Neural progenitor cell (in vitro differentiated cells): ENCODE measurements at regions not wholly inside any gene's neighbourhood (a gene's known extent, or its start where the extent isn't known, plus 50 kb on each side); places are given as distances from the start of the nearest gene placed in this dataset.

Source experiments
- DNase-seq: peaks from one replicate; pipeline ENCODE4 v3.0.0-alpha.2; 2016; ENCODE audit warnings: low spot score
- H2AFZ ChIP-seq: fragments of 200-600 bp; sonication (generic); replicated peaks from 2 replicates; pipeline ENCODE4 v1.6.1; 2016; ENCODE audit warnings: antibody characterized with exemption
- H3F3A ChIP-seq: fragments of 200-600 bp; sonication (generic); 2 replicates; pipeline ENCODE4 v1.6.1; 2016; ENCODE audit warnings: antibody characterized with exemption, low read depth
- H3K27ac ChIP-seq: fragments of 200-600 bp; sonication (generic); 2 replicates; pipeline ENCODE4 v1.5.1; 2016; ENCODE audit warnings: mild to moderate bottlenecking
- H3K27me3 ChIP-seq: fragments of 200-600 bp; sonication (generic); 2 replicates; pipeline ENCODE4 v1.6.1; 2016; ENCODE audit warnings: mild to moderate bottlenecking, moderate library complexity
- H3K36me3 ChIP-seq: fragments of 200-600 bp; sonication (generic); 2 replicates; pipeline ENCODE4 v1.5.1; 2016
- H3K4me1 ChIP-seq: fragments of 200-600 bp; sonication (generic); 2 replicates; pipeline ENCODE4 v1.6.1; 2016; ENCODE audit warnings: mixed run types
- H3K4me2 ChIP-seq: fragments of 200-600 bp; sonication (generic); 2 replicates; pipeline ENCODE4 v1.6.1; 2016
- H3K4me3 ChIP-seq: fragments of 200-600 bp; sonication (generic); 2 replicates; pipeline ENCODE4 v1.5.1; 2016
- H3K79me2 ChIP-seq: fragments of 200-600 bp; sonication (generic); 2 replicates; pipeline ENCODE4 v1.6.1; 2016; ENCODE audit warnings: low read depth
- H3K9ac ChIP-seq: fragments of 200-600 bp; sonication (generic); 2 replicates; pipeline ENCODE4 v1.6.1; 2016
- H3K9me3 ChIP-seq: fragments of 200-600 bp; sonication (generic); 2 replicates; pipeline ENCODE4 v1.5.1; 2016; ENCODE audit warnings: low read depth
- H4K20me1 ChIP-seq: fragments of 200-600 bp; sonication (generic); 2 replicates; pipeline ENCODE4 v1.6.1; 2016; ENCODE audit warnings: low read depth
- H3K27ac Mint-ChIP-seq: 3 replicates; pipeline ENCODE4 v1.8.0; 2021; ENCODE audit warnings: mixed read lengths
- H3K27me3 Mint-ChIP-seq: 2 replicates; pipeline ENCODE4 v1.8.0; 2022; ENCODE audit warnings: low read depth, mild to moderate bottlenecking, inconsistent platforms, moderate library complexity, mixed read lengths; ENCODE audit not compliant: insufficient read depth
- H3K36me3 Mint-ChIP-seq: 3 replicates; pipeline ENCODE4 v1.8.0; 2021; ENCODE audit warnings: mixed read lengths
- H3K4me1 Mint-ChIP-seq: 3 replicates; pipeline ENCODE4 v1.8.0; 2021; ENCODE audit warnings: mixed read lengths
- H3K4me3 Mint-ChIP-seq: 3 replicates; pipeline ENCODE4 v1.8.0; 2021; ENCODE audit warnings: mild to moderate bottlenecking, moderate library complexity, mixed read lengths
- H3K9me3 Mint-ChIP-seq: 3 replicates; pipeline ENCODE4 v1.8.0; 2020; ENCODE audit warnings: mixed read lengths
- EZH2 ChIP-seq: fragments of 200-600 bp; sonication (generic); IDR thresholded peaks from 2 replicates; pipeline ENCODE4 v1.6.1; 2017; ENCODE audit warnings: antibody characterized with exemption, mild to moderate bottlenecking, moderate library complexity
- EZH2phosphoT487 ChIP-seq: fragments of 200-600 bp; sonication (generic); IDR thresholded peaks from 2 replicates; pipeline ENCODE4 v1.6.1; 2017; ENCODE audit warnings: antibody characterized with exemption
- TF ChIP-seq, protein P1 (sequence below): fragments of 200-600 bp; sonication (generic); IDR thresholded peaks from 2 replicates; pipeline ENCODE4 v1.5.1; 2017; ENCODE audit warnings: antibody characterized with exemption, mild to moderate bottlenecking

DNA sequence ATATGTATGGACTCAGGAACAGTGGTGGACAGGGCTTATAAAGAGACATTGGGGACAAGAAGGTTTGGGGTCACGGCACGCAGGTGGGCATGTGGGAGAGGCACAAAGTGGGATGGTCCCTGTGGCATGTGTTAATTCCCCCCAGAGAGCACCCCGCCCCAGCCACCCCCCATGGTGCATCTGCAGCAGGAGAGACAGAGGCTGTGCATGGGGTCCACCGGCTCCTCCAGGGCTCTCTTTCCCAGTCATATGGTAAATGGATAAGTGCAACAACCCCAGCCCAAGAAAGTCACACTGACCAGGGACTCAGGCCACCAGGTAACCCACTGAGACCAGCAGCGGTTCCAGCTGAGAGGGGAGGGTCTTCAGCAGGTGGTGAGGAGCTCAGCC, 242.1 kb downstream of the BCL11B start:
- Mint-ChIP-seq H3K27me3 (peaks cover 44% of the 10 kb centered on the region), H3K4me3 (no peak overlapping the region), H3K4me1 (peaks cover 10% of the 10 kb centered on the region), H3K36me3 (peaks cover 2% of the 10 kb centered on the region), H3K27ac (no peak overlapping the region), H3K9me3 (peaks cover 9% of the 10 kb centered on the region)
- H3K36me3 ChIP-seq: no peaks in the 10 kb centered on the region
- H3F3A ChIP-seq: no peaks in the 10 kb centered on the region
- no peaks in the 10 kb centered on the region for H3K27me3 ChIP-seq
- no peaks in the 10 kb centered on the region for H3K79me2 ChIP-seq
- no peak overlapping the region for H3K9ac ChIP-seq
- no peak overlapping the region for H2AFZ ChIP-seq
- no peaks in the 10 kb centered on the region for H4K20me1 ChIP-seq
- no peak overlapping the region for H3K4me3 ChIP-seq
- H3K4me1 ChIP-seq: peaks cover 6% of the 10 kb centered on the region
- H3K9me3 ChIP-seq: no peaks in the 10 kb centered on the region
- no peak for TF ChIP-seq EZH2phosphoT487
- TF ChIP-seq EZH2: no peak
- TF ChIP-seq, protein P1, sequence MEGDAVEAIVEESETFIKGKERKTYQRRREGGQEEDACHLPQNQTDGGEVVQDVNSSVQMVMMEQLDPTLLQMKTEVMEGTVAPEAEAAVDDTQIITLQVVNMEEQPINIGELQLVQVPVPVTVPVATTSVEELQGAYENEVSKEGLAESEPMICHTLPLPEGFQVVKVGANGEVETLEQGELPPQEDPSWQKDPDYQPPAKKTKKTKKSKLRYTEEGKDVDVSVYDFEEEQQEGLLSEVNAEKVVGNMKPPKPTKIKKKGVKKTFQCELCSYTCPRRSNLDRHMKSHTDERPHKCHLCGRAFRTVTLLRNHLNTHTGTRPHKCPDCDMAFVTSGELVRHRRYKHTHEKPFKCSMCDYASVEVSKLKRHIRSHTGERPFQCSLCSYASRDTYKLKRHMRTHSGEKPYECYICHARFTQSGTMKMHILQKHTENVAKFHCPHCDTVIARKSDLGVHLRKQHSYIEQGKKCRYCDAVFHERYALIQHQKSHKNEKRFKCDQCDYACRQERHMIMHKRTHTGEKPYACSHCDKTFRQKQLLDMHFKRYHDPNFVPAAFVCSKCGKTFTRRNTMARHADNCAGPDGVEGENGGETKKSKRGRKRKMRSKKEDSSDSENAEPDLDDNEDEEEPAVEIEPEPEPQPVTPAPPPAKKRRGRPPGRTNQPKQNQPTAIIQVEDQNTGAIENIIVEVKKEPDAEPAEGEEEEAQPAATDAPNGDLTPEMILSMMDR: no peak
- no peak overlapping the region for H3K27ac ChIP-seq
- H3K4me2 ChIP-seq: no peak overlapping the region
- no peak for DNase-seq

DNA sequence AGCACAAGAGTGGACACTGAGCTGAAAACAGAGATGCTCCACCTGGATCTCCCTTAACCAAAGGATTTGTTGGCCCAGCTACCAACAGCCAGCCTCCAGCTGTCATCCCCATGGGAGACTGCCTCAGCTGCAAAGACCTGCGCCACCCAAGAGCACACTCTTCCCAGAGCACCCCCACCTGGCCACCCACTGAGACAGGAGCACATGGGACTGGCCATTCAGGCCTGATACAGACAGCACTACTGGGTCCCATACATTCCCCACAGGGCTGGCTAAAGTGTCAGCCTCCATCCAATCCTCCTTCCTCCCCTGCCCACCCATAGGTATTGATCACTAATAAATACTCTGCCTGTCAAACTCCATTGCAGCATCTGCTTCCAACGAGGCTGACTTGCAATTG, 241.5 kb downstream of the BCL11B start:
- H3K9me3 Mint-ChIP-seq: peaks cover 9% of the 10 kb centered on the region

DNA sequence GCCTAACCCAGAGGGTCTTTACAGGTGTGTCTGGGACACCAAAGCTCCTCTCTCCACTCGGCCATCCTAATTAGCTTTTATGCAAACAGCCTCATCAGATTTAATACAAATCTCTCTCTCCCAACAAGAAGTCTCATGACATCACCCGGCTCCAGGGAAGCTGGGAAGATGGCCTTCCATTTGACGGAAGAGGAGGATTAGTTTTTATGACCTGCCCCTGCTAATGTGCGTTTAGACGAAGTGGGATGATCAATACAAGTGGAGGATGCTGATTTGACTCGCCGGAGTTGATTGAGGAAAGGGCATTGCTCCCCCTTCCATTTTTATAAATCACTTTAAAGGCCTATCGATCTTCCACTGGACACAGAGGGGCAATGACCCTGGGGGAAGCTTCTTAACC, 239.2 kb downstream of the BCL11B start:
- Histone ChIP-seq H3K9me3 (no peaks in the 10 kb centered on the region), H3F3A (no peaks in the 10 kb centered on the region), H3K27me3 (no peaks in the 10 kb centered on the region), H2AFZ (no peak overlapping the region), H3K36me3 (no peaks in the 10 kb centered on the region), H3K79me2 (no peaks in the 10 kb centered on the region), H4K20me1 (no peaks in the 10 kb centered on the region), H3K9ac (no peak overlapping the region), H3K4me2 (no peak overlapping the region), H3K27ac (no peak overlapping the region), H3K4me3 (no peak overlapping the region), H3K4me1 (peaks cover 15% of the 10 kb centered on the region)
- H3K4me1 Mint-ChIP-seq: peaks cover 30% of the 10 kb centered on the region
- no peak overlapping the region for H3K4me3 Mint-ChIP-seq
- H3K27me3 Mint-ChIP-seq: peaks cover 42% of the 10 kb centered on the region
- H3K27ac Mint-ChIP-seq: no peak overlapping the region
- DNase-seq: no peak
- H3K36me3 Mint-ChIP-seq: no peaks in the 10 kb centered on the region
- H3K9me3 Mint-ChIP-seq: peaks cover 6% of the 10 kb centered on the region
- no peak for TF ChIP-seq EZH2
- TF ChIP-seq, protein P1: no peak
- no peak for TF ChIP-seq EZH2phosphoT487

More for the DNA sequence above, 241.5 kb downstream of the BCL11B start:
- Histone ChIP-seq H2AFZ (no peak overlapping the region), H4K20me1 (no peaks in the 10 kb centered on the region), H3K4me1 (peaks cover 6% of the 10 kb centered on the region), H3K27ac (no peak overlapping the region), H3K4me2 (no peak overlapping the region), H3K9me3 (no peaks in the 10 kb centered on the region), H3K36me3 (no peaks in the 10 kb centered on the region), H3K4me3 (no peak overlapping the region), H3K27me3 (no peaks in the 10 kb centered on the region), H3K79me2 (no peaks in the 10 kb centered on the region), H3K9ac (no peak overlapping the region), H3F3A (no peaks in the 10 kb centered on the region)
- TF ChIP-seq EZH2 (no peak), EZH2phosphoT487 (no peak)
- TF ChIP-seq, protein P1: no peak
- Mint-ChIP-seq H3K27me3 (peaks cover 45% of the 10 kb centered on the region), H3K4me3 (no peak overlapping the region), H3K36me3 (peaks cover 2% of the 10 kb centered on the region), H3K27ac (no peak overlapping the region), H3K4me1 (peaks cover 16% of the 10 kb centered on the region)
- no peak for DNase-seq

DNA sequence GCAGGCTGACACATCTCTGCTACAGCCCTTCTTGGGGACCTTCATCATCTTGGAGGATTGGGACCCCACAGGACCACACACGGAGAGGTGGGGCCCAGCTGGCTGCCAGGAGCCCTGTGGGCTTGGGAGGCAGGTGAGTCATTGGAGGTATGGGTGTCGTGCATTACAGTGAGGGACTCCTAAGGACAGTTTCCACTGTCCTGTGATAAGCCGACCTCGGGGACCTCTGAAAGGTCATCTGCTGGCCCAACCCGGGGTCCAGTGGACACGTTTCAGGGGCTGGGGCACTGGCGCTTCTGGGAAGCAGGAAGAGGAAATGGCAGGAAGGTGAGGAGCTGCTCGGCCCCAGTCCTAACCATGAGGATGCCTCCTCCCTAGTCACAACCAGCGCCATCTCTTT, 238.0 kb downstream of the BCL11B start:
- H3K36me3 Mint-ChIP-seq: no peaks in the 10 kb centered on the region
- Histone ChIP-seq H3F3A (no peaks in the 10 kb centered on the region), H4K20me1 (no peaks in the 10 kb centered on the region), H2AFZ (no peak overlapping the region), H3K9ac (no peak overlapping the region), H3K27me3 (no peaks in the 10 kb centered on the region), H3K4me1 (peaks cover 15% of the 10 kb centered on the region), H3K79me2 (no peaks in the 10 kb centered on the region), H3K9me3 (no peaks in the 10 kb centered on the region), H3K36me3 (no peaks in the 10 kb centered on the region), H3K4me3 (no peak overlapping the region), H3K27ac (no peak overlapping the region), H3K4me2 (no peak overlapping the region)
- no peak for DNase-seq
- H3K9me3 Mint-ChIP-seq: peaks cover 6% of the 10 kb centered on the region
- peaks cover 41% of the 10 kb centered on the region for H3K27me3 Mint-ChIP-seq
- peaks cover 30% of the 10 kb centered on the region for H3K4me1 Mint-ChIP-seq
- H3K4me3 Mint-ChIP-seq: peak overlapping the region; percentile 50
- TF ChIP-seq EZH2 (no peak), EZH2phosphoT487 (no peak)
- TF ChIP-seq, protein P1: no peak
- H3K27ac Mint-ChIP-seq: no peak overlapping the region
